ENCODE measurements at regions not wholly inside any gene's neighbourhood (a gene's known extent, or its start where the extent isn't known, plus 50 kb on each side); places are given as distances from the start of the nearest gene placed in this dataset.
"Not testable (repeated sequence)": the region's sequence is repeated elsewhere in the genome, so short reads cannot be mapped to it uniquely, and the experiment has no call there.

GRCh38 chr17:30716461-30717290, 107.8 kb downstream of the CRLF3 start:
- Histone ChIP-seq H3K27me3 (ENCODE audit: control insufficient read depth, insufficient read depth, low read length) (no peaks in the 10 kb centered on the region), H3K36me3 (ENCODE audit: control insufficient read depth, insufficient read depth, low read length) (no peaks in the 10 kb centered on the region), H3K4me3 (ENCODE audit: low read depth, low read length) (no peak overlapping the region)
- POLR2A ChIA-PET: no interaction called here
- TF ChIP-seq CTCF (IDR thresholded peaks at IDR 0.05; ENCODE audit: insufficient read depth, low read depth, low read length): peak; percentile 26; the same call in 1 of the 2 replicates
- no peak for DNase-seq (ENCODE audit: low read depth)
- CTCF ChIA-PET: interaction anchor here (1.1 to 2.5 kb wide), 3 partner anchors 9 to 380 kb away, joined by 3 to 10 read pairs (median 4); partner anchors contain the start of gene GOSR1

- H3K4me3 ChIP-seq (ENCODE audit: low read depth, low read length); H3K27me3 ChIP-seq (ENCODE audit: control insufficient read depth, insufficient read depth, low read length); POLR2A ChIA-PET; H3K36me3 ChIP-seq (ENCODE audit: control insufficient read depth, insufficient read depth, low read length); DNase-seq (ENCODE audit: low read depth): not testable (repeated sequence)
- TF ChIP-seq CTCF (IDR thresholded peaks at IDR 0.05; ENCODE audit: insufficient read depth, low read depth, low read length): peak; percentile 73
- CTCF ChIA-PET: interaction anchor here (0.8 to 2.5 kb wide), 5 partner anchors 11 to 610 kb away, joined by 3 to 10 read pairs (median 4); partner anchors contain the start of gene GOSR1
Measured at GRCh38 chr17:30714825-30715622, 109.5 kb downstream of the CRLF3 start.

GRCh38 chr17:30713805-30714204, 110.7 kb downstream of the CRLF3 start:
- H3K4me3 ChIP-seq (ENCODE audit: low read depth, low read length); DNase-seq (ENCODE audit: low read depth); H3K36me3 ChIP-seq (ENCODE audit: control insufficient read depth, insufficient read depth, low read length); POLR2A ChIA-PET; H3K27me3 ChIP-seq (ENCODE audit: control insufficient read depth, insufficient read depth, low read length); CTCF ChIA-PET: not testable (repeated sequence)

GRCh38 chr17:30712859-30713258, 111.6 kb downstream of the CRLF3 start:
- CTCF ChIA-PET; POLR2A ChIA-PET; H3K27me3 ChIP-seq (ENCODE audit: control insufficient read depth, insufficient read depth, low read length); H3K4me3 ChIP-seq (ENCODE audit: low read depth, low read length); DNase-seq (ENCODE audit: low read depth); H3K36me3 ChIP-seq (ENCODE audit: control insufficient read depth, insufficient read depth, low read length): not testable (repeated sequence)

GRCh38 chr17:30711626-30712507, 112.6 kb downstream of the CRLF3 start:
- DNase-seq (ENCODE audit: low read depth); H3K36me3 ChIP-seq (ENCODE audit: control insufficient read depth, insufficient read depth, low read length); CTCF ChIA-PET; POLR2A ChIA-PET; H3K27me3 ChIP-seq (ENCODE audit: control insufficient read depth, insufficient read depth, low read length); H3K4me3 ChIP-seq (ENCODE audit: low read depth, low read length): not testable (repeated sequence)

GRCh38 chr17:30711176-30711575, 113.3 kb downstream of the CRLF3 start:
- H3K27me3 ChIP-seq (ENCODE audit: control insufficient read depth, insufficient read depth, low read length); DNase-seq (ENCODE audit: low read depth); CTCF ChIA-PET; POLR2A ChIA-PET; H3K36me3 ChIP-seq (ENCODE audit: control insufficient read depth, insufficient read depth, low read length): not testable (repeated sequence)
- H3K4me3 ChIP-seq (ENCODE audit: low read depth, low read length): peak overlapping the region; percentile 55; the same call in 1 of the 2 replicates

GRCh38 chr17:30710276-30711088, 114.0 kb downstream of the CRLF3 start:
- DNase-seq (ENCODE audit: low read depth); H3K27me3 ChIP-seq (ENCODE audit: control insufficient read depth, insufficient read depth, low read length); H3K36me3 ChIP-seq (ENCODE audit: control insufficient read depth, insufficient read depth, low read length); CTCF ChIA-PET; POLR2A ChIA-PET: not testable (repeated sequence)
- peak overlapping the region; percentile 55 for H3K4me3 ChIP-seq (ENCODE audit: low read depth, low read length)

GRCh38 chr17:30709561-30710275, 114.8 kb downstream of the CRLF3 start:
- CTCF ChIA-PET; POLR2A ChIA-PET; DNase-seq (ENCODE audit: low read depth); H3K36me3 ChIP-seq (ENCODE audit: control insufficient read depth, insufficient read depth, low read length): not testable (repeated sequence)
- peaks cover 10% of the 10 kb centered on the region for H3K27me3 ChIP-seq (ENCODE audit: control insufficient read depth, insufficient read depth, low read length)
- peak overlapping the region; percentile 55 for H3K4me3 ChIP-seq (ENCODE audit: low read depth, low read length)

GRCh38 chr17:30709096-30709495, 115.4 kb downstream of the CRLF3 start:
- DNase-seq (ENCODE audit: low read depth); H3K36me3 ChIP-seq (ENCODE audit: control insufficient read depth, insufficient read depth, low read length); CTCF ChIA-PET: not testable (repeated sequence)
- peak overlapping the region; percentile 55 for H3K4me3 ChIP-seq (ENCODE audit: low read depth, low read length)
- H3K27me3 ChIP-seq (ENCODE audit: control insufficient read depth, insufficient read depth, low read length): peaks cover 10% of the 10 kb centered on the region
- POLR2A ChIA-PET: interaction anchor here (1.0 kb wide), 1 partner anchor 109 kb away, joined by 3 read pairs; no protein-coding TSS in a partner anchor

All from BJ (cell line).